Right atrium auricular region (tissue), 2 donors: ENCODE measurements at regions not wholly inside any gene's neighbourhood (a gene's known extent, or its start where the extent isn't known, plus 50 kb on each side); places are given as distances from the start of the nearest gene placed in this dataset.

Experiments
- DNase-seq: peaks from one replicate; pipeline ENCODE4 v3.0.0-alpha.2; 2019; ENCODE audit warnings: low spot score
- H3K27ac ChIP-seq, 2 donors: fragments of 200-600 bp; sonication (generic); 1 replicate in 1 of 2; 2 replicates in 1 of 2; pipeline ENCODE4 v1.5.1; 2016 to 2019
- H3K27me3 ChIP-seq, 2 donors: fragments of 200-600 bp; sonication (generic); one replicate each; pipeline versions ENCODE4 v1.5.1 to v1.6.0; 2017 to 2019
- H3K36me3 ChIP-seq: fragments of 200-600 bp; sonication (generic); one replicate; pipeline ENCODE4 v1.5.1; 2016
- H3K4me1 ChIP-seq, 2 donors: fragments of 200-600 bp; sonication (generic); one replicate each; pipeline versions ENCODE4 v1.5.1 to v1.6.0; 2017 to 2019
- H3K4me3 ChIP-seq, 2 donors: fragments of 200-600 bp; sonication (generic); 1 replicate in 1 of 2; 2 replicates in 1 of 2; pipeline ENCODE4 v1.5.1; 2017 to 2019; ENCODE audit warnings: mild to moderate bottlenecking in 1 of 2, moderate library complexity in 1 of 2
- H3K9me3 ChIP-seq, 2 donors: fragments of 200-600 bp; sonication (generic); one replicate each; pipeline ENCODE4 v1.5.1; 2019
- TF ChIP-seq, protein P1 (sequence below), 2 donors: fragments of 200-600 bp; sonication (generic); IDR thresholded peaks; one replicate each; pipeline ENCODE4 v1.5.1; 2019; ENCODE audit warnings: antibody characterized with exemption in 2 of 2

- Histone ChIP-seq H3K4me1 (no peaks in the 10 kb centered on the region), H3K36me3 (no peaks in the 10 kb centered on the region), H3K27me3 (no peaks in the 10 kb centered on the region), H3K4me3 (no peak overlapping the region), H3K27ac (no peak overlapping the region), H3K9me3 (no peaks in the 10 kb centered on the region)
- TF ChIP-seq, protein P1, sequence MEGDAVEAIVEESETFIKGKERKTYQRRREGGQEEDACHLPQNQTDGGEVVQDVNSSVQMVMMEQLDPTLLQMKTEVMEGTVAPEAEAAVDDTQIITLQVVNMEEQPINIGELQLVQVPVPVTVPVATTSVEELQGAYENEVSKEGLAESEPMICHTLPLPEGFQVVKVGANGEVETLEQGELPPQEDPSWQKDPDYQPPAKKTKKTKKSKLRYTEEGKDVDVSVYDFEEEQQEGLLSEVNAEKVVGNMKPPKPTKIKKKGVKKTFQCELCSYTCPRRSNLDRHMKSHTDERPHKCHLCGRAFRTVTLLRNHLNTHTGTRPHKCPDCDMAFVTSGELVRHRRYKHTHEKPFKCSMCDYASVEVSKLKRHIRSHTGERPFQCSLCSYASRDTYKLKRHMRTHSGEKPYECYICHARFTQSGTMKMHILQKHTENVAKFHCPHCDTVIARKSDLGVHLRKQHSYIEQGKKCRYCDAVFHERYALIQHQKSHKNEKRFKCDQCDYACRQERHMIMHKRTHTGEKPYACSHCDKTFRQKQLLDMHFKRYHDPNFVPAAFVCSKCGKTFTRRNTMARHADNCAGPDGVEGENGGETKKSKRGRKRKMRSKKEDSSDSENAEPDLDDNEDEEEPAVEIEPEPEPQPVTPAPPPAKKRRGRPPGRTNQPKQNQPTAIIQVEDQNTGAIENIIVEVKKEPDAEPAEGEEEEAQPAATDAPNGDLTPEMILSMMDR (IDR thresholded peaks at IDR 0.05) = no peak
- DNase-seq = no peak
Observed at GRCh38 chr3:80606073-80606472, 838.3 kb upstream of the ROBO1 start.

GRCh38 chr3:80601479-80601878 lies 833.7 kb upstream of the ROBO1 start:
- Histone ChIP-seq H3K27ac (no peak overlapping the region), H3K27me3 (no peaks in the 10 kb centered on the region), H3K4me1 (no peaks in the 10 kb centered on the region), H3K36me3 (no peaks in the 10 kb centered on the region), H3K4me3 (no peak overlapping the region), H3K9me3 (no peaks in the 10 kb centered on the region)
- no peak for DNase-seq
- TF ChIP-seq, protein P1 (IDR thresholded peaks at IDR 0.05) = no peak

DNA sequence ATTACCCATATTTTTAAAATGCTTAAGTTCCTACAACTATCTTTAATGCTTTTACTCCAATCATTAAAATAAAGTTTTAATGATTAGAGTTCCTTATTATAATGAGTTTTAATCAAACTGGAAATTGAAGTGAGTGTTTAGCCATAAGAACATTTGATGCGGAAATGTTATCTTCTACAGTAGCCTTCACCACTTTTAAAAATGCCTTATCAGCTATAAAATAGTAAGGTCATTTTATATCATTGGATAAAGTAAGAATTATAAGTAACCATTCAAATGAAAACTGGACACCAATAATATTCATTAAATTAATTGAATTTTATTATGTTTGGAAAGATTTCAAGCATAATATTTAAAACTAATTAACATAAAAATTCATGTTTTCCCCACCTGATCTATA lies 825.0 kb upstream of the ROBO1 start:
- Histone ChIP-seq H3K4me1 (no peaks in the 10 kb centered on the region), H3K4me3 (no peak overlapping the region), H3K9me3 (no peaks in the 10 kb centered on the region), H3K36me3 (no peaks in the 10 kb centered on the region), H3K27me3 (no peaks in the 10 kb centered on the region), H3K27ac (no peak overlapping the region)
- TF ChIP-seq, protein P1 (IDR thresholded peaks at IDR 0.05) = no peak
- no peak for DNase-seq

DNA sequence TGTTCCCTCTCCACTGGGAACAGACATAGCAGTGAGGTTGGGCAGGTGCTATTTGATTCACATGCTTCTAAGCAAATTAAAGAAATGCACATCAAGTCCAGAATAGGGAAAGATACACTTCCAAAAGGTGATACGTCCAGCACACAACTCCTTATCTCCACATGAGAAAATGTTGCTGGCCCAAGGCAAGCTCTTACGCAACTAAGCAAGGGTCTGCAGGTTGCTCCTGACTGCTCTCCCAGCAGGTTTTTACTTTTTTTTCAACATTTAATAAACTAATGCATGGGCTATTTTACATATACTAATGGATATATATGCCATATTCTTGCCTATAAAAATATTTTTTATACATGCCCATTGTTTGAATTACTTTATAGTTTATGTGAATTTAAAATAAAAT lies 818.5 kb upstream of the ROBO1 start:
- DNase-seq = no peak
- H3K9me3 ChIP-seq = no peaks in the 10 kb centered on the region
- no peaks in the 10 kb centered on the region for H3K36me3 ChIP-seq
- H3K4me1 ChIP-seq = no peaks in the 10 kb centered on the region
- H3K4me3 ChIP-seq = no peak overlapping the region
- TF ChIP-seq, protein P1 (IDR thresholded peaks at IDR 0.05) = no peak
- no peaks in the 10 kb centered on the region for H3K27me3 ChIP-seq
- H3K27ac ChIP-seq = no peak overlapping the region

- no peak for DNase-seq
- no peak overlapping the region for H3K4me3 ChIP-seq
- H3K9me3 ChIP-seq = no peaks in the 10 kb centered on the region
- TF ChIP-seq, protein P1 (IDR thresholded peaks at IDR 0.05) = no peak
- no peaks in the 10 kb centered on the region for H3K36me3 ChIP-seq
- H3K27ac ChIP-seq = no peak overlapping the region
- H3K27me3 ChIP-seq = no peaks in the 10 kb centered on the region
- no peaks in the 10 kb centered on the region for H3K4me1 ChIP-seq
Observed at GRCh38 chr3:80580146-80580545, 812.3 kb upstream of the ROBO1 start.

DNA sequence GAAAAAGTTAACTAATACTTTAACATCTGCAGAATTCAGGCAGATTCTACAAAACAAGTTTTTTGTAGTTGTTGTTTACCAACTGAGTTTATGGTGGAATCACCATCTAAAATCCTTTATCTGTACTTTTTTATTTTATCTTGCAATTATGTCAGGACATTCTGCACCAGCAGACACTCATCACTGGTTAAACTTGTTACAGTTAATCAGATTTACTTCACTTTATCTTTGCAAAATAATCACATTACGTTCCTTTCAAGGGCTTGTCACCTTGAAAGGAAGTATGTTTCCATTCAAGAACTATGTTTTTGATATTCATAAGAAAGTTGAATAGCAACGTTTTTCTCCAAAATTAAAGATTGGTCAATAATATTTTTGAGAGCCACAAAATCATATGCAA lies 796.6 kb upstream of the ROBO1 start:
- no peaks in the 10 kb centered on the region for H3K27me3 ChIP-seq
- H3K27ac ChIP-seq = no peak overlapping the region
- no peaks in the 10 kb centered on the region for H3K36me3 ChIP-seq
- no peaks in the 10 kb centered on the region for H3K9me3 ChIP-seq
- TF ChIP-seq, protein P1 (IDR thresholded peaks at IDR 0.05) = no peak
- no peak for DNase-seq
- no peaks in the 10 kb centered on the region for H3K4me1 ChIP-seq
- H3K4me3 ChIP-seq = no peak overlapping the region
